Activated naive CD4-positive, alpha-beta T cell treated with anti-CD3 and anti-CD28 coated beads for 36 hours (primary cell): ENCODE measurements at regions not wholly inside any gene's neighbourhood (a gene's known extent, or its start where the extent isn't known, plus 50 kb on each side); places are given as distances from the start of the nearest gene placed in this dataset.
"Not testable (repeated sequence)": the region's sequence is repeated elsewhere in the genome, so short reads cannot be mapped to it uniquely, and the experiment has no call there.

ENCODE experiments used
- CTCF ChIA-PET: fragments of 350-600 bp; sonication (Branson Sonifier 250); formaldehyde crosslinking; loops from one replicate; lab custom pipeline; 2021; ENCODE audit warnings: antibody characterized with exemption; lab: Charles Lee
- DNase-seq: peaks from one replicate; pipeline ENCODE4 v3.0.0-alpha.2; 2020
- H3K27ac Mint-ChIP-seq: one replicate; pipeline ENCODE4 v1.8.0; 2021; ENCODE audit warnings: mild to moderate bottlenecking, mixed read lengths
- H3K27me3 Mint-ChIP-seq: one replicate; pipeline ENCODE4 v1.8.0; 2021; ENCODE audit warnings: low read depth, mixed read lengths
- H3K36me3 Mint-ChIP-seq: one replicate; pipeline ENCODE4 v1.8.0; 2021; ENCODE audit warnings: low read depth, mixed read lengths
- H3K4me1 Mint-ChIP-seq: one replicate; pipeline ENCODE4 v1.8.0; 2021; ENCODE audit warnings: low read depth, mixed read lengths
- H3K4me3 Mint-ChIP-seq: one replicate; pipeline ENCODE4 v1.8.0; 2021; ENCODE audit warnings: mild to moderate bottlenecking, moderate library complexity, mixed read lengths
- H3K9me3 Mint-ChIP-seq: one replicate; pipeline ENCODE4 v1.8.0; 2021; ENCODE audit warnings: mixed read lengths
- intact Hi-C: fragments of 100-400 bp; cut with micrococcal nuclease; formaldehyde crosslinking; loops from one replicate; pipeline ENCODE4 v1.15.1; 2023

DNA sequence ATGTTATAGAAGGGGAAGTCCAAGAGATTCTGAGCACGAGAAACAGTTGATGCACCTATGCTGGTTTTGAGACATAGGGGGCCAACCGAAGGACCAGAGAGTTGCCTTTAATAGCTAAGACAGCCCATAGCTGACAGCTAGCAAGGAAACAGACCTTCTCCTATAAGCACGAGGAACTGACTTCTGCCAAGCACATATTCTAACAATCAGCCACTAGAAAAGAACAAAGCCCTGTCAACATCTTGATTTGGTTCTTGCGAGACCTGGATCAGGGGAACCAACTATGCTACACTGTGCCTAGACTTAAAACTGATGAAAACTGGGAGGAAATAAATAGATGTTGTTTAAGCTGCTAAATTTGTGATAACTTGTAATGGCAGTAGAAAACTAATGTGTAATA lies 785.6 kb downstream of the TMTC2 start:
- H3K36me3 Mint-ChIP-seq = no peaks in the 10 kb centered on the region
- H3K9me3 Mint-ChIP-seq = peaks cover 2% of the 10 kb centered on the region
- intact Hi-C loops = no loop called here
- CTCF ChIA-PET = no interaction called here
- H3K27me3 Mint-ChIP-seq = no peaks in the 10 kb centered on the region
- H3K4me3 Mint-ChIP-seq = no peak overlapping the region
- H3K4me1 Mint-ChIP-seq = no peaks in the 10 kb centered on the region
- no peak for DNase-seq
- H3K27ac Mint-ChIP-seq = no peak overlapping the region

DNA sequence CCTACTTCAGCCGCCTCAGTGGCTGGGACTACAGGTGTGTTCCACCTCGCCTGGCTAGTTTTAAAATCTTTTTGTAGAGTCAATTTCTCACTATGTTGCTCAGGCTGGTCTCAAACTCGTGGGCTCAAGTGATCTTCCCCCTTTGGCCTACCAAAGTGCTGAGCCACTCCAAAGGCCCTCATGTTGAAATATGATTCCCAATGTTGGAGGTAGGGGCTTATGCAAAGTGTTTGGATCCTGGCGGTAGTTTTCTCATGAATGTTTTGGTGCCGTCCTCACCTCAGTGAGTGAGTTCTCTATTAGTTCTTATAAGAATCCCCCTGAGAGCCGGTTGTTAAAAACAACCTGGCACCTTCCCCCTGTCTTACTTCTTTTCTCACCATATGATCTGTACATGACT lies 784.6 kb downstream of the TMTC2 start:
- no peak for DNase-seq
- H3K9me3 Mint-ChIP-seq = peaks cover 2% of the 10 kb centered on the region
- H3K4me3 Mint-ChIP-seq = no peak overlapping the region
- no peak overlapping the region for H3K27ac Mint-ChIP-seq
- CTCF ChIA-PET = no interaction called here
- H3K36me3 Mint-ChIP-seq = no peaks in the 10 kb centered on the region
- H3K4me1 Mint-ChIP-seq = no peaks in the 10 kb centered on the region
- intact Hi-C loops = no loop called here
- no peaks in the 10 kb centered on the region for H3K27me3 Mint-ChIP-seq

DNA sequence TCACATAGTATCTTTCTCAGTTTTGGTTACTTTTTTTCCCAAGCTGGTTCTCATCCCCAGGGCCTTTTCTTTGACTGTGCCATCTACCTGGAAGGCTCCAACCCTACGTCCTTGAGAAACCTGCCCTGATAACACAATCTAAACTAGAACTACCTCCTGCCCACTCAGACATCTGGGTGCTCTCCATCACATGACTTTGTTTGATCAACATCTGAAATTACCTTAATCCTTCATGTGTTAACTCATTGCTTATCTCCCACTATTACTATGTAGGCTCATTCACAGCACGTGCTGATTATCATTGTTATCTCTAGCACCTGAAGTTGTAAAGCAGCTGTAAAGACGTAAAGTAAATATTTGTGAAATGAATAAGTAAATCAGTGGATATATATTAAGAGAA lies 784.0 kb downstream of the TMTC2 start:
- Mint-ChIP-seq H3K36me3 (no peaks in the 10 kb centered on the region), H3K27me3 (no peaks in the 10 kb centered on the region), H3K4me3 (no peak overlapping the region), H3K9me3 (peaks cover 2% of the 10 kb centered on the region), H3K4me1 (no peaks in the 10 kb centered on the region), H3K27ac (no peak overlapping the region)
- CTCF ChIA-PET = no interaction called here
- DNase-seq = no peak
- intact Hi-C loops = no loop called here

DNA sequence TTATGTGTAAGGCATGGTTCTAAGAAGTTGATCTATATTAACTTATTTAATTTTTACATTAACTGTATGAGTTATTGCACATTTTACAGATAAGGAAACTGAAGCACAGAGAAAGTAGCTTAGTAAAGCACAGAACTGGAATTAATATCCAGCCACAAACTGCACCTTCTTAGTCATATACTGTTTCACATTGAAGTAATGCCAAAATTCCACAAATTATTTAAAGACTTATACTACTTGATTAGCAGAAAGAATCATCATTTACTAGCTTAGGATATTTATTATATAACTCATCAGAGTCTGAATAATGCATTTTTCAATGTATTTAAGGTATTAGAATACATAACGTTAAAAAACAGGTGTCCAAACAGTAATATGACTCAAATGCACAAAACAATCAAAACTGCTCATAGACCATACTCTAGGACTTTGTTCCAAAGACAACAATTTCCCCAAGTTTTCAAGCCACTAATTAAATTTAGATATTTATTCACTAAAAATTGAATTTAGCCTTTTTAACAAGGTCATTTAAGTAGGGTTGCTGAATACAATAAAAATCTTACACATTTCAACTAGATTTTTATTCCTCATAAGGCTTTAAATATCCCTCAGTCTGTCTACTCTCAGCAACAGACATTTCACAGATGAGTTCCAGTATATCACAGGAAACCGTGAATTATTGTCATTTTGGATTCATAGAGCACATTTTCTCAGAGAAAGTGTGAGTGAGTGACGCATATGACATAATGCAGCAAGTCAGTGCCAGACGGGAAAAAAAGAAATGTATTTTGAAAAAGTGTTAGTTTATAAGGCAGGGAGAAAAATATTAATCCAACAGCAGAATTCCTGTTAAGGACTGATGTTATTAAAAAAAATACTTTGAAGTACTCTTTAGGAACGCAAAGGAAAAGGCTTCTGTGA lies 782.5 kb downstream of the TMTC2 start:
- intact Hi-C loops = no loop called here
- no peaks in the 10 kb centered on the region for H3K27me3 Mint-ChIP-seq
- no peaks in the 10 kb centered on the region for H3K36me3 Mint-ChIP-seq
- no peak overlapping the region for H3K27ac Mint-ChIP-seq
- H3K4me1 Mint-ChIP-seq = no peaks in the 10 kb centered on the region
- CTCF ChIA-PET = interaction anchor here (0.6 kb wide), 1 partner anchor 503 kb away, joined by 3 read pairs; no protein-coding TSS in a partner anchor
- no peak for DNase-seq
- no peak overlapping the region for H3K4me3 Mint-ChIP-seq
- no peaks in the 10 kb centered on the region for H3K9me3 Mint-ChIP-seq

DNA sequence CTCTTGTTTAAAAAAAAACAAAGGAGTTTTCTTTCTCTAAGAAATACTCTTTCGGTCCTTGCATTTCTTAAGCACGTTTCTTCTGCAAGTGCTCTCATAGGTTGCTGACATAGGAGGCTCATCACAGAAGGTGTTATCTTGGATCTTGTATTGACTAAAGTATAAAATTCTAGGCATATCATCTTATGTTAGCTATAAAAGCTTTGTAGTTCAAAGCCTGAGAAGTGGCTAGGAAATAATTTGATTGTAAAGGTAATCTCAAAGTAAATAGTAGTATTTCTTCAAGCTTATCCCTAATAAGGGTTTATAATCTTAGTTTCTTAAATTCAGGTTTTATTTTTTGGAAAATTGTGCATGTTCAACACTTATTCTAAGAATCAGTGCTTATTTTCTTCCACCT lies 778.9 kb downstream of the TMTC2 start:
- no peak for DNase-seq
- no peaks in the 10 kb centered on the region for H3K27me3 Mint-ChIP-seq
- H3K4me3 Mint-ChIP-seq = no peak overlapping the region
- H3K4me1 Mint-ChIP-seq = no peaks in the 10 kb centered on the region
- intact Hi-C loops = no loop called here
- H3K9me3 Mint-ChIP-seq = no peaks in the 10 kb centered on the region
- H3K36me3 Mint-ChIP-seq = no peaks in the 10 kb centered on the region
- H3K27ac Mint-ChIP-seq = no peak overlapping the region
- CTCF ChIA-PET = no interaction called here

DNA sequence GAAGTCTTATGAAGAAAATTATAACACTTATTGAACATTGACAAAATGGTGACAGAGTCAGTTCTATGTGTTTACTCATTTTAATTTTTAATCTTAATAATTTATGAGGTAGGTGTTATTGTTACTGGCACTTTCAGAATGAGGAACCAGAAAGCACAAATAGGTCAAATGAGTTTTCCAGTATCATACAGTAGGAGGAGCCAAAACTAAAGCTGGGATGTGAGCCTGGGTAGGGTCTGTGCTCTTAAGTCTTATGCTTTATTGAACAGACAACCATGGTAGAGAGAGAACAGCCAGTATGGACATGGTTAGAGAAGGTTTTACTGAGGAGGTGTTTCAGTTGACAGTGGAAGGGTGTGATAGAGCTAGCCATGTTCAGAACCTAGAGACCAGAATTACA lies 775.7 kb downstream of the TMTC2 start:
- no peaks in the 10 kb centered on the region for H3K9me3 Mint-ChIP-seq
- H3K4me1 Mint-ChIP-seq = no peaks in the 10 kb centered on the region
- no peak for DNase-seq
- H3K36me3 Mint-ChIP-seq = no peaks in the 10 kb centered on the region
- intact Hi-C loops = no loop called here
- H3K27me3 Mint-ChIP-seq = no peaks in the 10 kb centered on the region
- H3K4me3 Mint-ChIP-seq = no peak overlapping the region
- H3K27ac Mint-ChIP-seq = no peak overlapping the region
- CTCF ChIA-PET = no interaction called here

DNA sequence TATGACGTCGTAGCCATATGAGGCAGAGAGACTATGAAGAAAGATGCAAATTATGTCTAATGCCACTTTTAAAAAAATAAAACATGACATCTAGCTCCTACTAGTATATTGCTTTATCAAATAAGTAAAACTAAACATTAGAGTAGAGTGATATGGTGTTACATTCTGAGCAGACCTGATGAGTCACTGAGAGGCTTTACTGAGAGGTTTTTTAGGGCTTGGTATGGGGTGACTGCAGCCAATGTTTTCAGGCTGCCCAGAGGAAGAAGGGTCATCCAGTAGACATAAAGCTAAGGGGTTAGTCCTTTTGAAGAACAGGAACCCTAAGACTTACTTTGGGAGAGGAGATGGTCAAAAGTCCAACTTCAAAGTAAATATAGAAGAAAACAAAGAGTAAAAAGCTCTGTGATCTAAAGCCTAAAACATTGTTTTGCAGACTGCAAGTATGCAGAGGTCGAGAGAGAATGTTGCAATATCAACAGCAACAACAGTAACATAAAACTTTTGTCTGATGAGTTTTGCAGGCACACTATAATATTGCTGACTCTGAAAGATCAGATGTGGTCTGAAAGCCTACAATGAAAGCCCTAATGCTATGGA lies 774.7 kb downstream of the TMTC2 start:
- Mint-ChIP-seq H3K4me1 (no peaks in the 10 kb centered on the region), H3K27ac (no peak overlapping the region), H3K9me3 (no peaks in the 10 kb centered on the region), H3K27me3 (no peaks in the 10 kb centered on the region), H3K4me3 (no peak overlapping the region), H3K36me3 (no peaks in the 10 kb centered on the region)
- intact Hi-C loops = no loop called here
- no peak for DNase-seq
- CTCF ChIA-PET = no interaction called here

GRCh38 chr12:83451189-83451588 lies 764.5 kb downstream of the TMTC2 start:
- peaks cover 3% of the 10 kb centered on the region for H3K9me3 Mint-ChIP-seq
- no peak overlapping the region for H3K27ac Mint-ChIP-seq
- intact Hi-C loops = no loop called here
- H3K4me1 Mint-ChIP-seq = no peaks in the 10 kb centered on the region
- no peak overlapping the region for H3K4me3 Mint-ChIP-seq
- H3K36me3 Mint-ChIP-seq = no peaks in the 10 kb centered on the region
- DNase-seq = no peak
- H3K27me3 Mint-ChIP-seq = no peaks in the 10 kb centered on the region
- CTCF ChIA-PET = no interaction called here

- Mint-ChIP-seq H3K27me3 (no peaks in the 10 kb centered on the region), H3K27ac (no peak overlapping the region), H3K36me3 (no peaks in the 10 kb centered on the region), H3K9me3 (peaks cover 14% of the 10 kb centered on the region), H3K4me3 (no peak overlapping the region), H3K4me1 (no peaks in the 10 kb centered on the region)
- CTCF ChIA-PET = no interaction called here
- intact Hi-C loops = loop anchor here (5.0 kb wide), 1 partner anchor 747 kb away; the partner anchor contains the start of gene TMTC2
- no peak for DNase-seq
Measured at GRCh38 chr12:83434600-83434999, 747.9 kb downstream of the TMTC2 start.

GRCh38 chr12:83432176-83432719 lies 745.5 kb downstream of the TMTC2 start:
- CTCF ChIA-PET = interaction anchor here (1.2 kb wide), 1 partner anchor 15 kb away, joined by 5 read pairs; no protein-coding TSS in a partner anchor
- Mint-ChIP-seq H3K27ac (no peak overlapping the region), H3K4me1 (no peaks in the 10 kb centered on the region), H3K9me3 (peaks cover 17% of the 10 kb centered on the region), H3K27me3 (no peaks in the 10 kb centered on the region), H3K36me3 (no peaks in the 10 kb centered on the region), H3K4me3 (no peak overlapping the region)
- DNase-seq = no peak
- intact Hi-C loops = loop anchor here (5.0 kb wide), 1 partner anchor 745 kb away; the partner anchor contains the start of gene TMTC2

GRCh38 chr12:83427586-83428136 lies 741.0 kb downstream of the TMTC2 start:
- peaks cover 23% of the 10 kb centered on the region for H3K9me3 Mint-ChIP-seq
- H3K4me1 Mint-ChIP-seq, H3K27me3 Mint-ChIP-seq, H3K4me3 Mint-ChIP-seq, H3K27ac Mint-ChIP-seq, H3K36me3 Mint-ChIP-seq, DNase-seq, intact Hi-C loops, CTCF ChIA-PET: not testable (repeated sequence)

DNA sequence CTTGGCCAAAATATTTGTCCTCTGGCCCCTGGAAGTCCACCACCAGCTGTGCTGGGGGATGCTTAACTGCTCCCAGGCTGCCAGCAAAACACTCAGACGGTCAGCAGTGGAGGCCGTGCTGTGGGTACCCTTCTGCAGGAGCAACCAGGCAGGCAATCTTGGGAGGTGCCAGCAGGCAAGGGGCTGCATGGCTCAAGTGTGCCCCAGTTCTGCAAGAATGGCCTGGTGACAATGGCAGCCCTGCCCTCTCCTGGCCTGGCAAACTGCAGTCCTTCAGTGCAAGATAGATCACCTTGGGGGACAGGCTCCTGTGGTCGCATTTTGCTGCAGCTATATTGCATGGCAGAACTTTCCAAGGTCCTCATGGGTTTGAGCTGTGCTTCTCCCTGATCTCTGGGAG lies 728.3 kb downstream of the TMTC2 start:
- Mint-ChIP-seq H3K27me3 (no peaks in the 10 kb centered on the region), H3K4me1 (no peaks in the 10 kb centered on the region), H3K36me3 (no peaks in the 10 kb centered on the region), H3K27ac (no peak overlapping the region), H3K9me3 (no peaks in the 10 kb centered on the region), H3K4me3 (no peak overlapping the region)
- CTCF ChIA-PET = no interaction called here
- no peak for DNase-seq
- intact Hi-C loops = no loop called here
